H9 (cell line): ENCODE measurements at regions not wholly inside any gene's neighbourhood (a gene's known extent, or its start where the extent isn't known, plus 50 kb on each side); places are given as distances from the start of the nearest gene placed in this dataset.

Source experiments
- DNase-seq: peaks from one replicate; pipeline ENCODE4 v3.0.0-alpha.2; 2017
- H2AFZ ChIP-seq: one replicate; pipeline ENCODE4 v1.6.1; 2013; ENCODE audit warnings: mild to moderate bottlenecking, low read length, control low read depth, moderate library complexity
- H2AK5ac ChIP-seq: 2 replicates; pipeline ENCODE4 v1.6.1; 2013; ENCODE audit warnings: low read length, control low read depth, mixed read lengths; ENCODE audit not compliant: insufficient read length
- H2BK120ac ChIP-seq: one replicate; pipeline ENCODE4 v1.6.1; 2013; ENCODE audit warnings: low read depth, mild to moderate bottlenecking, low read length, control low read depth, inconsistent platforms; ENCODE audit not compliant: poor library complexity, severe bottlenecking
- H2BK12ac ChIP-seq: 2 replicates; pipeline ENCODE4 v1.6.1; 2013; ENCODE audit warnings: low read length, control low read depth, mixed read lengths, low read depth; ENCODE audit not compliant: insufficient read length
- H2BK15ac ChIP-seq: 2 replicates; pipeline ENCODE4 v1.6.1; 2013; ENCODE audit warnings: low read depth, low read length, control low read depth
- H2BK20ac ChIP-seq: one replicate; pipeline ENCODE4 v1.6.1; 2013; ENCODE audit warnings: low read depth, mild to moderate bottlenecking, low read length, control low read depth, inconsistent platforms; ENCODE audit not compliant: poor library complexity, severe bottlenecking
- H2BK5ac ChIP-seq: 2 replicates; pipeline ENCODE4 v1.6.1; 2013; ENCODE audit warnings: low read length, control low read depth, mixed read lengths; ENCODE audit not compliant: insufficient read length
- H3K14ac ChIP-seq: 2 replicates; pipeline ENCODE4 v1.6.1; 2013; ENCODE audit warnings: low read length, control low read depth; ENCODE audit not compliant: insufficient read depth
- H3K18ac ChIP-seq: 2 replicates; pipeline ENCODE4 v1.6.1; 2013; ENCODE audit warnings: low read depth, mild to moderate bottlenecking, mixed read lengths, low read length, control low read depth; ENCODE audit not compliant: insufficient read length
- H3K23ac ChIP-seq: 2 replicates; pipeline ENCODE4 v1.6.1; 2013; ENCODE audit warnings: low read length, control low read depth, mixed read lengths, low read depth; ENCODE audit not compliant: insufficient read length
- H3K23me2 ChIP-seq: 2 replicates; pipeline ENCODE4 v1.6.1; 2013; ENCODE audit warnings: low read depth, mild to moderate bottlenecking, mixed read lengths, low read length, control low read depth; ENCODE audit not compliant: insufficient read length, poor library complexity, severe bottlenecking
- H3K27ac ChIP-seq: 2 replicates; pipeline ENCODE4 v1.5.1; 2013; ENCODE audit warnings: low read length, control low read depth, mixed read lengths, low read depth; ENCODE audit not compliant: insufficient read length
- H3K27me3 ChIP-seq: 2 replicates; pipeline ENCODE4 v1.6.1; 2013; ENCODE audit warnings: low read length, control low read depth, inconsistent platforms; ENCODE audit not compliant: insufficient read depth
- H3K4ac ChIP-seq: 2 replicates; pipeline ENCODE4 v1.6.1; 2013; ENCODE audit warnings: low read depth, mild to moderate bottlenecking, control low read depth, inconsistent platforms, low read length, moderate library complexity
- H3K4me1 ChIP-seq: 2 replicates; pipeline ENCODE4 v1.6.1; 2013; ENCODE audit warnings: low read length, control low read depth, inconsistent platforms; ENCODE audit not compliant: insufficient read depth
- H3K4me2 ChIP-seq: 2 replicates; pipeline ENCODE4 v1.6.1; 2013; ENCODE audit warnings: low read length, control low read depth, mixed read lengths; ENCODE audit not compliant: insufficient read length, insufficient read depth
- H3K56ac ChIP-seq: 2 replicates; pipeline ENCODE4 v1.6.1; 2013; ENCODE audit warnings: low read depth, mild to moderate bottlenecking, mixed read lengths, low read length, control low read depth; ENCODE audit not compliant: insufficient read length
- H3K79me1 ChIP-seq: 2 replicates; pipeline ENCODE4 v1.6.1; 2013; ENCODE audit warnings: low read depth, mild to moderate bottlenecking, moderate library complexity, low read length, control low read depth, inconsistent platforms; ENCODE audit not compliant: insufficient read depth, poor library complexity, severe bottlenecking
- H3K79me2 ChIP-seq: 2 replicates; pipeline ENCODE4 v1.6.1; 2013; ENCODE audit warnings: low read length, control low read depth, inconsistent platforms; ENCODE audit not compliant: insufficient read depth
- H3K9ac ChIP-seq: 2 replicates; pipeline ENCODE4 v1.6.1; 2013; ENCODE audit warnings: low read length, control low read depth, mixed read lengths; ENCODE audit not compliant: insufficient read length; ENCODE audit errors: extremely low read depth
- H3K9me3 ChIP-seq: one replicate; pipeline ENCODE4 v1.6.1; 2013; ENCODE audit warnings: low read depth, low read length, inconsistent platforms; ENCODE audit not compliant: control insufficient read depth
- H3T11ph ChIP-seq: one replicate; pipeline ENCODE4 v1.6.1; 2013; ENCODE audit warnings: mild to moderate bottlenecking, low read length, control low read depth, inconsistent platforms
- H4K20me1 ChIP-seq: one replicate; pipeline ENCODE4 v1.6.1; 2013; ENCODE audit not compliant: control insufficient read depth, insufficient read length, insufficient read depth
- H4K5ac ChIP-seq: 2 replicates; pipeline ENCODE4 v1.6.1; 2013; ENCODE audit warnings: low read depth, mild to moderate bottlenecking, mixed read lengths, low read length, control low read depth; ENCODE audit not compliant: insufficient read length
- H4K8ac ChIP-seq: replicated peaks from 2 replicates; pipeline ENCODE4 v1.6.1; 2013; ENCODE audit warnings: low read length, control low read depth, mixed read lengths, low read depth; ENCODE audit not compliant: insufficient read length
- H4K91ac ChIP-seq: 2 replicates; pipeline ENCODE4 v1.6.1; 2013; ENCODE audit warnings: low read depth, mild to moderate bottlenecking, moderate library complexity, mixed read lengths, low read length, control low read depth; ENCODE audit not compliant: insufficient read length
- H3K27ac Mint-ChIP-seq, 3 experiments: 2 replicates in 2 of 3; 3 replicates in 1 of 3; pipeline ENCODE4 v1.8.0; 2020 to 2021; ENCODE audit warnings: mixed read lengths in 3 of 3, mild to moderate bottlenecking in 1 of 3, moderate library complexity in 1 of 3
- H3K27me3 Mint-ChIP-seq: 2 replicates; pipeline ENCODE4 v1.8.0; 2021; ENCODE audit warnings: low read depth, mild to moderate bottlenecking, moderate library complexity, mixed read lengths
- H3K36me3 Mint-ChIP-seq, 3 experiments: 2 replicates in 2 of 3; 3 replicates in 1 of 3; pipeline ENCODE4 v1.8.0; 2020 to 2021; ENCODE audit warnings: low read depth in 3 of 3, mixed read lengths in 3 of 3; ENCODE audit not compliant: insufficient read depth in 1 of 3
- H3K4me1 Mint-ChIP-seq, 2 experiments: 2 replicates each; pipeline ENCODE4 v1.8.0; 2020; ENCODE audit warnings: mixed read lengths in 2 of 2
- H3K4me3 Mint-ChIP-seq, 2 experiments: 2 replicates in 1 of 2; 3 replicates in 1 of 2; pipeline ENCODE4 v1.8.0; 2020 to 2021; ENCODE audit warnings: mild to moderate bottlenecking in 2 of 2, mixed read lengths in 2 of 2, moderate library complexity in 1 of 2
- H3K9me3 Mint-ChIP-seq, 2 experiments: 2 replicates in 1 of 2; 3 replicates in 1 of 2; pipeline ENCODE4 v1.8.0; 2020; ENCODE audit warnings: mild to moderate bottlenecking in 2 of 2, mixed read lengths in 2 of 2, moderate library complexity in 1 of 2
- CTCF ChIP-seq: fragments of 200-600 bp; sonication (generic); conservative IDR thresholded peaks from 3 replicates; pipeline ENCODE4 v1.8.0; 2021; ENCODE audit warnings: antibody characterized with exemption, mild to moderate bottlenecking
- WGBS: extraction: QIAGEN DNeasy Blood & Tissue Kit; methylation state at CpG from one replicate; pipeline ENCODE4 v1.1.7; 2013; ENCODE audit warnings: missing lambda C conversion rate, low lambda C conversion rate, mixed read lengths; ENCODE audit not compliant: insufficient read length; ENCODE audit errors: extremely low coverage; 5-methylcytosine and 5-hydroxymethylcytosine counted together

- Histone ChIP-seq H2BK5ac (no peak overlapping the region), H3K27ac (no peak overlapping the region), H3K79me1 (no peaks in the 10 kb centered on the region), H4K5ac (no peak overlapping the region), H3K27me3 (no peaks in the 10 kb centered on the region), H3K14ac (no peak overlapping the region), H2BK12ac (no peak overlapping the region), H4K91ac (no peak overlapping the region), H2BK15ac (no peak overlapping the region), H2AFZ (no peak overlapping the region), H4K20me1 (no peaks in the 10 kb centered on the region), H3K9ac (no peak overlapping the region), H2BK120ac (no peak overlapping the region), H3T11ph (no peak overlapping the region), H2AK5ac (no peak overlapping the region), H2BK20ac (no peak overlapping the region), H3K4me2 (no peak overlapping the region), H3K4ac (no peak overlapping the region), H3K56ac (no peak overlapping the region), H3K18ac (no peak overlapping the region), H4K8ac (no peak overlapping the region), H3K23ac (no peak overlapping the region), H3K4me1 (peaks cover 3% of the 10 kb centered on the region), H3K23me2 (no peaks in the 10 kb centered on the region), H3K79me2 (no peaks in the 10 kb centered on the region), H3K9me3 (no peaks in the 10 kb centered on the region)
- Mint-ChIP-seq H3K27ac (peak overlapping the region in 1 of 3 experiments; percentile 52; a peak in 1 of 7 replicates), H3K27me3 (no peaks in the 10 kb centered on the region), H3K36me3 (peaks cover 7 to 13% (median 8%) of the 10 kb centered on the region in 3 experiments), H3K4me3 (no peak overlapping the region), H3K9me3 (peaks cover 7 to 13% of the 10 kb centered on the region in 2 experiments; a peak in 4 of 5 replicates), H3K4me1 (peaks cover 6 to 12% of the 10 kb centered on the region in 2 experiments)
- TF ChIP-seq CTCF, result no peak
- no CpG with 5 or more reads among the region's 2 CpGs for WGBS
- DNase-seq, result no peak
Measured at GRCh38 chr3:151584566-151584965, 123.7 kb upstream of the IGSF10 start.
